ENCODE measurements at regions not wholly inside any gene's neighbourhood (a gene's known extent, or its start where the extent isn't known, plus 50 kb on each side); places are given as distances from the start of the nearest gene placed in this dataset.

DNA sequence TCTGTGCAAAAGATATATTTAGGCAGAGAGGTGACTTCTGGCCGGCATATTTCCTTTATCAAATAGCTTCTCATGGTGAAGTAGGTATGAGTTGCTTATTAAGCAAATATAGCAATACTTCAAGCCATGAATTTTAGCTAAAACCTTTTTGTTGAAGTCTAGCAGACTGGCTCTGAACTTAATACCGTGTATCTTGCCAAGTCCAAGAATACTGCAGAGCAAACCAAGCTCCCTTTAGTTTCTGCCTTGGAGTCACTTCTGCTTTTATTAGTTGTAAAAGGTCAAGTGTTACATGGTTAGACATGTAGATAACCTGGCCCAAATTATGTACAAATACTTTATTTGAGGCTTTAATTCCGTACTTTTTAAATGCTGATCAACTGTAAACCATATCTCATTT lies 627.6 kb upstream of the PKDCC start:
- Mint-ChIP-seq H3K36me3 (no peaks in the 10 kb centered on the region), H3K27ac (no peak overlapping the region), H3K4me3 (no peak overlapping the region), H3K27me3 (ENCODE audit: low read depth in 3 of 3) (no peaks in the 10 kb centered on the region), H3K9me3 (peaks cover 0 to 3% (median 0%) of the 10 kb centered on the region in 7 donors), H3K4me1 (no peaks in the 10 kb centered on the region)
- H3K36me3 ChIP-seq (replicated peaks in 1 of 2; ENCODE audit: control insufficient read depth in 1 of 2, insufficient read depth in 2 of 2, low read length in 2 of 2): no peaks in the 10 kb centered on the region
- no peak overlapping the region for H3K9ac ChIP-seq (ENCODE audit: insufficient read depth, low read length, poor library complexity, severe bottlenecking)
- no peak overlapping the region for H3K4me2 ChIP-seq (replicated peaks; ENCODE audit: extremely low read depth, low read length, poor library complexity, severe bottlenecking)
- DNase-seq: no peak
- intact Hi-C loops (cut with micrococcal nuclease): no loop called here
- no peaks in the 10 kb centered on the region for H4K20me1 ChIP-seq (ENCODE audit: insufficient read depth, low read length)
- no peak for TF ChIP-seq CTCF (IDR thresholded peaks at IDR 0.05)
- no peak overlapping the region for H3K27ac ChIP-seq (ENCODE audit: low read depth in 1 of 2, low read length in 2 of 2)
- H3K9me3 ChIP-seq (replicated peaks in 1 of 2; ENCODE audit: control insufficient read depth in 1 of 2, insufficient read depth in 1 of 2, low read length in 2 of 2): no peaks in the 10 kb centered on the region
- no peaks in the 10 kb centered on the region for H3K27me3 ChIP-seq (ENCODE audit: control insufficient read depth in 2 of 2, insufficient read depth in 2 of 2, low read length in 2 of 2)
- no peaks in the 10 kb centered on the region for H3K79me2 ChIP-seq (ENCODE audit: insufficient read depth, low read length)
- no peaks in the 10 kb centered on the region for H3K4me1 ChIP-seq (ENCODE audit: control insufficient read depth in 1 of 2, insufficient read depth in 2 of 2, low read length in 2 of 2)
- WGBS (ENCODE audit: insufficient coverage): no CpG with 5 or more reads among the region's 3 CpGs
- no peak overlapping the region for H2AFZ ChIP-seq (ENCODE audit: insufficient read depth, low read depth, low read length, poor library complexity, severe bottlenecking)
- H3K4me3 ChIP-seq (replicated peaks in 1 of 3; ENCODE audit: low read depth in 2 of 3, low read length in 3 of 3): no peak overlapping the region

DNA sequence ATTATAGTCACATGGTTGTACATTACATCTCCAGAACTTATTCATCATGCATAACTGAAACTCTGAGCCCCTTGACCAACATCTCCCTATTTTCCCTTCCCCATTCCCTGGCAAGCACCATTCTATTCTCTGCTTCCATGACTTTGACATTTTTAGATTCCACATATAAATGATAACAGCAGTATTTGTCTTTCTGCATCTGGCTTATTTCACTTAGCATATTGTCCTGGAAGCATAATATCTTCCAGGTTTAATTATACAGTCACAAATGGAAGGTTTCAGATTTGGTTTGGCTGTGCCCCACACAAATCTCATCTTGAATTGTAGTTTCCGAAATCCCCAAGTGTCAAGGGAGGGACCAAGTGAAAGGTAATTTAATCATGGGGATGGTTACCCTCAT lies 626.9 kb upstream of the PKDCC start:
- H3K9ac ChIP-seq (ENCODE audit: insufficient read depth, low read length, poor library complexity, severe bottlenecking): no peak overlapping the region
- H3K4me3 Mint-ChIP-seq: no peak overlapping the region
- H2AFZ ChIP-seq (ENCODE audit: insufficient read depth, low read depth, low read length, poor library complexity, severe bottlenecking): no peak overlapping the region
- intact Hi-C loops (cut with micrococcal nuclease): no loop called here
- H3K27ac ChIP-seq (ENCODE audit: low read depth in 1 of 2, low read length in 2 of 2): no peak overlapping the region
- H3K4me1 Mint-ChIP-seq: no peaks in the 10 kb centered on the region
- H3K36me3 Mint-ChIP-seq: no peaks in the 10 kb centered on the region
- H3K9me3 ChIP-seq (replicated peaks in 1 of 2; ENCODE audit: control insufficient read depth in 1 of 2, insufficient read depth in 1 of 2, low read length in 2 of 2): no peaks in the 10 kb centered on the region
- TF ChIP-seq CTCF (IDR thresholded peaks at IDR 0.05): no peak
- H4K20me1 ChIP-seq (ENCODE audit: insufficient read depth, low read length): no peaks in the 10 kb centered on the region
- no peaks in the 10 kb centered on the region for H3K27me3 ChIP-seq (ENCODE audit: control insufficient read depth in 2 of 2, insufficient read depth in 2 of 2, low read length in 2 of 2)
- H3K9me3 Mint-ChIP-seq: peaks cover 0 to 3% (median 1%) of the 10 kb centered on the region in 7 donors
- H3K27me3 Mint-ChIP-seq (ENCODE audit: low read depth in 3 of 3): no peaks in the 10 kb centered on the region
- H3K27ac Mint-ChIP-seq: no peak overlapping the region
- no peaks in the 10 kb centered on the region for H3K4me1 ChIP-seq (ENCODE audit: control insufficient read depth in 1 of 2, insufficient read depth in 2 of 2, low read length in 2 of 2)
- no peak overlapping the region for H3K4me2 ChIP-seq (replicated peaks; ENCODE audit: extremely low read depth, low read length, poor library complexity, severe bottlenecking)
- WGBS (ENCODE audit: insufficient coverage): no CpG with 5 or more reads among the region's 1 CpG
- H3K36me3 ChIP-seq (replicated peaks in 1 of 2; ENCODE audit: control insufficient read depth in 1 of 2, insufficient read depth in 2 of 2, low read length in 2 of 2): no peaks in the 10 kb centered on the region
- H3K4me3 ChIP-seq (replicated peaks in 1 of 3; ENCODE audit: low read depth in 2 of 3, low read length in 3 of 3): no peak overlapping the region
- no peaks in the 10 kb centered on the region for H3K79me2 ChIP-seq (ENCODE audit: insufficient read depth, low read length)
- no peak for DNase-seq
